IMR-90 (cell line): ENCODE measurements at regions not wholly inside any gene's neighbourhood (a gene's known extent, or its start where the extent isn't known, plus 50 kb on each side); places are given as distances from the start of the nearest gene placed in this dataset.

Experiments used
- ATAC-seq: fragments of 200-7000 bp; cut with Tn5 transposase; 2 replicates; pipeline ENCODE4 v1.9.1; 2020; ENCODE audit warnings: low read depth, mild to moderate bottlenecking, moderate library complexity
- BruUV-seq: library from RNA; stranded (reverse); fragments of 400-500 nt; replicated peaks from 2 replicates; lab custom pipeline; 2021; lab: Mats Ljungman, UMichigan
- CTCF ChIA-PET: fragments of 300-600 bp; formaldehyde crosslinking; extraction: SDS; loops from one replicate; lab custom pipeline; 2021; ENCODE audit warnings: antibody characterized with exemption; lab: Yijun Ruan, JAX
- POLR2A ChIA-PET: fragments of 300-600 bp; sonication (Branson Sonifier 250); formaldehyde crosslinking; loops from one replicate; lab custom pipeline; 2022; ENCODE audit warnings: antibody characterized with exemption; ENCODE audit not compliant: unreplicated experiment; lab: Charles Lee
- DNase-seq: peaks from one replicate; pipeline ENCODE4 v3.0.0; 2013
- H2AFZ ChIP-seq: replicated peaks from 2 replicates; pipeline ENCODE3; 2013; ENCODE audit warnings: low read length, mild to moderate bottlenecking; ENCODE audit not compliant: poor library complexity
- H2AK5ac ChIP-seq: 2 replicates; pipeline ENCODE4 v1.6.1; 2013; ENCODE audit warnings: low read depth, low read length, inconsistent platforms
- H2AK9ac ChIP-seq: replicated peaks from 2 replicates; pipeline ENCODE3; 2013; ENCODE audit warnings: mild to moderate bottlenecking, low read depth, low read length, moderate library complexity; ENCODE audit not compliant: poor library complexity
- H2BK120ac ChIP-seq: 2 replicates; pipeline ENCODE4 v1.6.1; 2013; ENCODE audit warnings: low read depth, low read length, inconsistent platforms
- H2BK15ac ChIP-seq: 3 replicates; pipeline ENCODE4 v1.6.1; 2013; ENCODE audit warnings: low read depth, low read length, inconsistent platforms
- H2BK20ac ChIP-seq: 2 replicates; pipeline ENCODE4 v1.6.1; 2013; ENCODE audit warnings: low read depth, mild to moderate bottlenecking, inconsistent platforms, low read length, moderate library complexity
- H2BK5ac ChIP-seq: 2 replicates; pipeline ENCODE4 v1.6.1; 2013; ENCODE audit warnings: mild to moderate bottlenecking, low read depth, low read length, inconsistent platforms; ENCODE audit not compliant: poor library complexity, severe bottlenecking
- H3K14ac ChIP-seq: replicated peaks from 2 replicates; pipeline ENCODE4 v1.6.1; 2013; ENCODE audit warnings: low read depth, low read length, inconsistent platforms
- H3K18ac ChIP-seq: 2 replicates; pipeline ENCODE4 v1.6.1; 2013; ENCODE audit warnings: low read depth, low read length, control low read depth
- H3K23ac ChIP-seq: 2 replicates; pipeline ENCODE4 v1.6.1; 2013; ENCODE audit warnings: low read depth, low read length, inconsistent platforms
- H3K27ac ChIP-seq: 2 replicates; pipeline ENCODE4 v1.5.1; 2013; ENCODE audit warnings: mild to moderate bottlenecking, control low read depth, low read length; ENCODE audit not compliant: insufficient read depth
- H3K27me3 ChIP-seq: 2 replicates; pipeline ENCODE4 v1.6.1; 2013; ENCODE audit warnings: low read length; ENCODE audit not compliant: control insufficient read depth, insufficient read depth
- H3K36me3 ChIP-seq: 2 replicates; pipeline ENCODE4 v1.6.1; 2013; ENCODE audit warnings: low read length, mixed read lengths; ENCODE audit not compliant: control insufficient read depth, insufficient read depth
- H3K4ac ChIP-seq: 2 replicates; pipeline ENCODE4 v1.6.1; 2013; ENCODE audit warnings: low read depth, low read length, inconsistent platforms
- H3K4me1 ChIP-seq: 2 replicates; pipeline ENCODE4 v1.6.1; 2013; ENCODE audit warnings: low read length, mixed read lengths; ENCODE audit not compliant: control insufficient read depth, insufficient read depth
- H3K4me2 ChIP-seq: 2 replicates; pipeline ENCODE4 v1.6.1; 2013; ENCODE audit warnings: low read depth, mild to moderate bottlenecking, control low read depth, low read length, moderate library complexity
- H3K4me3 ChIP-seq: 2 replicates; pipeline ENCODE4 v1.5.1; 2013; ENCODE audit warnings: low read depth, mild to moderate bottlenecking, control low read depth, low read length, moderate library complexity; ENCODE audit not compliant: insufficient read depth
- H3K56ac ChIP-seq: 2 replicates; pipeline ENCODE4 v1.6.1; 2013; ENCODE audit warnings: low read length, inconsistent platforms; ENCODE audit not compliant: insufficient read depth; ENCODE audit errors: extremely low read depth
- H3K79me1 ChIP-seq, 2 experiments: 2 replicates each; pipeline ENCODE4 v1.6.1; 2013; ENCODE audit warnings: low read length in 2 of 2, inconsistent platforms in 1 of 2, low read depth in 1 of 2
- H3K9ac ChIP-seq: 2 replicates; pipeline ENCODE4 v1.6.1; 2013; ENCODE audit warnings: low read depth, low read length, control low read depth
- H3K9me1 ChIP-seq: 2 replicates; pipeline ENCODE4 v1.6.1; 2013; ENCODE audit warnings: low read length, inconsistent platforms; ENCODE audit not compliant: insufficient read depth
- H3K9me3 ChIP-seq: 2 replicates; pipeline ENCODE4 v1.6.1; 2013; ENCODE audit warnings: low read length; ENCODE audit not compliant: control insufficient read depth, insufficient read depth
- H4K20me1 ChIP-seq: 2 replicates; pipeline ENCODE4 v1.6.1; 2013; ENCODE audit warnings: low read length, inconsistent platforms; ENCODE audit not compliant: insufficient read depth
- H4K5ac ChIP-seq: 2 replicates; pipeline ENCODE4 v1.6.1; 2013; ENCODE audit warnings: mild to moderate bottlenecking, low read depth, low read length, control low read depth
- H4K8ac ChIP-seq, 2 experiments: 2 replicates each; pipeline ENCODE4 v1.6.1; 2013; ENCODE audit warnings: low read depth in 2 of 2, low read length in 2 of 2, control low read depth in 1 of 2, inconsistent platforms in 1 of 2
- H4K91ac ChIP-seq: 2 replicates; pipeline ENCODE4 v1.6.1; 2013; ENCODE audit warnings: low read depth, low read length, inconsistent platforms; ENCODE audit not compliant: insufficient read depth
- CEBPB ChIP-seq: IDR thresholded peaks from 2 replicates; pipeline ENCODE4 v1.6.1; 2012; ENCODE audit warnings: low read depth, low read length, improper control_type of control experiment
- FOS ChIP-seq: fragments of 150-350 bp; IDR thresholded peaks from 2 replicates; pipeline ENCODE4 v1.6.1; 2016; ENCODE audit warnings: low read depth, low read length
- MAZ ChIP-seq: IDR thresholded peaks from 2 replicates; pipeline ENCODE4 v1.6.1; 2012; ENCODE audit warnings: low read depth, mild to moderate bottlenecking, low read length, improper control_type of control experiment, moderate library complexity, borderline replicate concordance
- MXI1 ChIP-seq: IDR thresholded peaks from 2 replicates; pipeline ENCODE4 v1.6.1; 2012; ENCODE audit warnings: low read depth, mild to moderate bottlenecking, low read length, moderate library complexity, borderline replicate concordance
- POLR2A ChIP-seq: IDR thresholded peaks from 2 replicates; pipeline ENCODE4 v1.6.1; 2012; ENCODE audit warnings: mild to moderate bottlenecking, low read depth, low read length
- RAD21 ChIP-seq: IDR thresholded peaks from 2 replicates; pipeline ENCODE4 v1.6.1; 2012; ENCODE audit warnings: low read length, improper control_type of control experiment
- RFX5 ChIP-seq: IDR thresholded peaks from 2 replicates; pipeline ENCODE4 v1.8.0; 2012; ENCODE audit warnings: low read depth, mild to moderate bottlenecking, low read length, moderate library complexity
- WGBS, 2 experiments: methylation state at CpG; one replicate each; pipeline versions ENCODE4 v1.1.5 to v1.1.7; 2013; ENCODE audit warnings: missing lambda C conversion rate in 2 of 2; ENCODE audit not compliant: insufficient read length in 1 of 2; ENCODE audit errors: extremely low coverage in 2 of 2; 5-methylcytosine and 5-hydroxymethylcytosine counted together
- dilution Hi-C: fragments of 300-500 bp; cut with HindIII; formaldehyde crosslinking; loops from one replicate; pipeline ENCODE4 v1.14.3; 2018; ENCODE audit warnings: low sequenced_read_pairs; ENCODE audit not compliant: unreplicated experiment
- in situ Hi-C: fragments of 300-500 bp; cut with MboI; formaldehyde crosslinking; loops from 3 replicates; pipeline ENCODE4 v1.14.3; 2019; ENCODE audit warnings: low sequenced_read_pairs, inconsistent platforms, mixed read lengths
- intact Hi-C: fragments of 100-400 bp; cut with micrococcal nuclease; formaldehyde crosslinking; loops from 2 replicates; pipeline ENCODE4 v1.10.0; 2022

DNA sequence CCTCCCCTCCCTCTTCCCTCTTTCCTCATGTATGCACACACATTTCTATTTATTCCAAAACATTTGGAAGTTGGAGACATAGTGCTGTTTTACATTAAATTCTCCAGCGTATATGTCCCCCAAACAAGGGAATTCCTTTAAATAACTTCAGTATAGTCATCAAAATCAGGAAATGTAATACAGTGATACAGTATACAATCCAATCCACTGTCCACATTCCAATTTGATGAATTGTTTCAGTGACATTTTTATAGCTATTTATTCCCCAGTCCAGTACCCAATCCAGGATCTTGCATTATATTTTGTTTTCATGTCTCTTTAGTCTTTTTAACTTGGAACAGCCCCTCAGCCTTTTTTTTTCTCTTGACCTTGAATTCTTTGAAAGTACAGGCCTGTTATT lies 233.0 kb downstream of the DKK2 start:
- no peak overlapping the region for H3K27ac ChIP-seq
- H3K4me2 ChIP-seq, result no peak overlapping the region
- BruUV-seq, result no TSS peak
- H2AK5ac ChIP-seq, result no peak overlapping the region
- no peaks in the 10 kb centered on the region for H4K20me1 ChIP-seq
- no peak overlapping the region for H3K18ac ChIP-seq
- no peak overlapping the region for H2BK15ac ChIP-seq
- H3K9ac ChIP-seq, result no peak overlapping the region
- in situ Hi-C loops (no loop called here), intact Hi-C loops (no loop called here), dilution Hi-C loops (no loop called here)
- H2BK5ac ChIP-seq, result no peak overlapping the region
- H3K4ac ChIP-seq, result no peak overlapping the region
- no peak overlapping the region for H3K23ac ChIP-seq
- no peak for ATAC-seq
- TF ChIP-seq POLR2A, result no peak
- TF ChIP-seq RAD21, result no peak
- TF ChIP-seq RFX5, result no peak
- no peak for TF ChIP-seq CEBPB
- no peak for TF ChIP-seq FOS
- no peak for TF ChIP-seq MAZ
- no peak for TF ChIP-seq MXI1
- H3K14ac ChIP-seq, result no peak overlapping the region
- no peak overlapping the region for H2AFZ ChIP-seq
- no peaks in the 10 kb centered on the region for H3K9me1 ChIP-seq
- POLR2A ChIA-PET, result no interaction called here
- CTCF ChIA-PET, result no interaction called here
- no peak overlapping the region for H4K8ac ChIP-seq
- H3K27me3 ChIP-seq, result no peaks in the 10 kb centered on the region
- WGBS, 2 experiments, result no CpG with 5 or more reads among the region's 1 CpG
- no peak overlapping the region for H2BK120ac ChIP-seq
- H2BK20ac ChIP-seq, result no peak overlapping the region
- H3K56ac ChIP-seq, result no peak overlapping the region
- no peak overlapping the region for H4K91ac ChIP-seq
- H3K36me3 ChIP-seq, result no peaks in the 10 kb centered on the region
- H3K9me3 ChIP-seq, result no peaks in the 10 kb centered on the region
- no peak for DNase-seq
- H4K5ac ChIP-seq, result no peak overlapping the region
- H3K79me1 ChIP-seq, result no peaks in the 10 kb centered on the region
- H2AK9ac ChIP-seq, result no peak overlapping the region
- H3K4me3 ChIP-seq, result no peak overlapping the region
- H3K4me1 ChIP-seq, result no peaks in the 10 kb centered on the region
